ENCODE measurements at regions not wholly inside any gene's neighbourhood (a gene's known extent, or its start where the extent isn't known, plus 50 kb on each side); places are given as distances from the start of the nearest gene placed in this dataset.
"Not testable (repeated sequence)": the region's sequence is repeated elsewhere in the genome, so short reads cannot be mapped to it uniquely, and the experiment has no call there.

DNA sequence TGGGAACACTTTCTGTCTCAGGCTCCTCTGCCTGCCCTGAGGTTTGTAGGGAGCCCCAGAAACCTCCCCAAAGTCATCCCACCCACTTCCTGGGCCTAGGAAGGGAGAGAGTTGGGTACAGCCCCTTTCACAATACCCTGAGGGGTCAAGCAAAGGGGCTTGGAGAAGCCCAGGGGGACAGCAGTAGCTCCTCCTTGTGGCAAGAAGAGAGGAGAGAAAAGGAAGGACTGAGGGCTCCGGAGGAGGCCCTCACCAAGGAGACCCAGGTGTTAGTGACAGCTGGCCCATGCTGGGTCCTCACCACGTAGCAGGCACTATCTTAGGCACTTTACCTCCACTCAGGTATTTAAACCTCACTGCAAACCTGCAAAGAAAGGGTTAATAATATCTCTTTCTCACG lies 112.8 kb downstream of the IRX5 start:
- no peak for DNase-seq

- DNase-seq: no peak
These were observed 113.7 kb downstream of the IRX5 start for GRCh38 chr16:55044201-55044975.

DNA sequence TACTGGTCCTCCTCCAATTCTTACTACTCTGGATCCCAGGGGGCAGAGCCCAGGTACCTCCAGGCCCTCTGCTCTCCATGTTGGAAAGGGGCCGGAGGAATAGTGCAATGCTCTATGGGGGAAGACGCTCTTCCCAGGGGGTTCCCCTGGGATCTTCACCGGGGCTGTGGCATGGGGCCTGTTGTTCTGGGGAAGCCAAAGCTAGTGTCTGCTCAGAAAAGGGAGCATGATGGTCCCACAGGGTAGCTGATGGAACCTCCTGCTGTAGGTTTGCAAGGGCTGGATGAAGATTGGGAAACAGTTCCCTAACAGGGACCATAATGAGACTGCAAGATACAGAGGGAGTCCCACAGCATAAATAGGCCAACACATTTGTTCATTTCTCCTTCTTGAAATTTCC lies 114.7 kb downstream of the IRX5 start:
- DNase-seq: no peak

DNA sequence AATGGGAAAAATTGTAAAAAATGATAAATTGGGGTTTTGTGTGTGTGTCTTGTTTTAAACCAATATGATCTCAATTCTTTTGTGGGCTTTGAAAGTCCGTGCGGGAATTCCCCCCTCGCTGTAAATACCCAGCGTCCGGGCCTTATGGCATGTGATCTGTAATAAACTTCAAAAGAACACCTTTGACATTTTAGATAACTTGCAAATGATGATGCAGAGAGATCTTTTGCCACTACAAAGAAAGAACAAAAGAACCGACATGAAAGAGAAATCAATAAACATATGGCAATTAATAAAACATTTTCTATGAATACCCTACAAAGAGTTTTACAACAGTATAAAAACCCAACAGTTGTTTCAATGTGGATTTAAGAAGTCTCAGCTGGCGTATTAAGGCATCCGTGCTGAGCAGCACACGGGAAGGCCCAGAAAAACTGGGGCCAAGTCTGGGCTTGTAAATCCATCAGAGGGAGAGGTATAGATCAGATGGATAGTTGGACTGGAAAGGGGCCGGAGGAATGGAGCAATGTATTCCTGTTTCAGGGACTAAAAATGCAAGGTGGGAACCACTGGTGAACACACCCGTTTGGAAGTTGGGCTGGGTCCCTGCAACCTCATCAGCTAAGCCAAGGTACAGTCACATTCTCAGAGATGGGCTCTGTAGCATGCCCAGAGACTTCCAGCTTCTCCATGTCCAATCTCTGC lies 115.2 kb downstream of the IRX5 start:
- DNase-seq: no peak

DNA sequence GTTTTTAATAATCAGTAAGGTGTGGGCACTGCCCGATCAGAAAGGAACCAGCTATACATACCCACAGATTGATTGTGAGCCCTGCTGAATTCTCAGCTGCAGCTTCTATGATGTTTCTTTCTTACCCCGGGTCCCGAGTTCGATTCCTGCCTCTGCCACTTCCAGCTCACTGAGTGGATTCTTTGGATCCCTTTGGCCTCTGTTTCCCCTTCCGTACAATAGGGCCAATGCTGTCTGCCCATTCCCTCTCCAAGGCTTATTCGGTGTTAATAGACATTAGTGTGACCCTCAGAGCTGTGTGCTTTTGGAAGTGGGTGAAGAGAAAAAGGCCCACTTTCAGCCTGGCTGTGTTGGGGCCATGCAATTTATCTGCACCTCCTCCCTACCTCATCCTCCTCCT lies 115.8 kb downstream of the IRX5 start:
- no peak for DNase-seq

DNA sequence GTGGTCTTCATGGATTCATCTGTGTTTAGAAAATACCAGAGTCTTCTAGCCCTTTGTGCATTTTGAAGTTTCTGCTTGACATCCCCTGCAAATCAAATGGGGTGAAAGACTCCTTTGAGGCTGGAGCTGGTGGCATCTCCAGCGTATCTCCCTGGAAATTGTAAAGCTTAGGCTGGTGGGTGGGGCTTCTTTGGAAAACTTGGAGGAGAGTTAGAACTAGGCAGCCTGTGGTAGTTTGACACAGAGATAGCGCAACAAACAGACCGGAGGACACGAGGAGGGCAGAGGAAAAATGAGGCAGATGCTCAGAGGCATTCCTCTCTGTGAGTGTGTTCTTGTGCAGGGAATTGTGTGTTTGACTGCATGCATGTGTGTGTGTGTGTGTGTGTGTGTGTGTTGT lies 116.3 kb downstream of the IRX5 start:
- no peak for DNase-seq

DNA sequence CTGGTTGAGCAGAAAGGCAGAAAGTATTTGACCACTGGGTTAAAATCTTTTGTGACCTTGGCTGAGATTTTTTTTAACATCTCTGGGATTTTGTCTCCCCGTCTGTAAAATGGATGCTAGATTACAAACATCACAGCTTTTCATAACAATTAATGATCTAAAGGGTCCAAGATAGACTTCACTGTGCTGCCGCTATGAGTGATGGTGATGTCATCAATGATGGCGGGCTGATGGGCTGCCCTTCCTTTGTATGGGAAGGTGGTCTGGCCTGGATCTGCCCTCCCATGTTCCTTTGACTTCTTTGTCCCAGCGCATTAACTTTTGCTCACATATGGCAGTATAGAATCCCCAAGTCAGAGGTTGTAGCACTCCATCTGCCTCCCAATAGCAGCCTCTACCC lies 116.7 kb downstream of the IRX5 start:
- no peak for DNase-seq

GRCh38 chr16:55047903-55048497 lies 117.3 kb downstream of the IRX5 start:
- no peak for DNase-seq

DNA sequence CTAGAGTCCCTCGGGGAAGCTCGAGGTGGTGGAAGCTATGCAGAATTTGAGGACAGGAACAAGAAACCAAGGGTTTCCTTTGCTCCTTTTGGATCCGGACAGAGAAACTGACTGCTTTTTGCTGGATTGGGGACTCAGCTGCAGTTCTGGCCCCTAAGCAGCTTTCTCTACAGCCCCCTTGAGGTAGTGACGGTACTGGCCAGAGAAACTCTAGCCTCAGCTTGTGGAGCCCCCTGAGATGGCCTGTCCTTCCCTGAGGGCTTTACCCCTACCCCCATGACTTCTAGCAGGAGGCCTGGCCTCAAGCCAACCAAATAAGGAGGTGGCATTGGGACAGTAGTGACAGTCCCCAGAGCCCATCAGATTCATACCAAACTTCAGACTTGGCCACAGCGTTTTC lies 118.1 kb downstream of the IRX5 start:
- no peak for DNase-seq

GRCh38 chr16:55051571-55052347 lies 121.1 kb downstream of the IRX5 start:
- no peak for DNase-seq

DNA sequence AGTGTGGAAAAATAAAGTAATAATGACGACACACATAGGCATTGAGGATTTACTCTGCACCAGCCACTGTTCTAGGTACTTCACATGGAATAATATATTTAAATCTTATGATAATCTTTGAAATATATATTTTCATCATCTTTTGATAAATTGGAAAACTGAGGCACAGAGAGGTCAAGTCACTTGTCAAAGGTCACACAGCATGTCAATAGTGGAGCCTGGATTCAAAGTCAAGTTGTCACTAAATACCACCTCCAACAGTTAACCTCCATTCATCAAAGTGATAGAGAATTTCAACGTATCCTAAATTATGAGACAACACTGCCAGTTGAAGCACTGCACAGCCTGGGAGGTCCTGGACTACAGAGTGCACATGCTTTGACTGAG lies 121.7 kb downstream of the IRX5 start:
- DNase-seq: no peak

- no peak for DNase-seq
These were observed 122.2 kb downstream of the IRX5 start for GRCh38 chr16:55052741-55053415.

DNA sequence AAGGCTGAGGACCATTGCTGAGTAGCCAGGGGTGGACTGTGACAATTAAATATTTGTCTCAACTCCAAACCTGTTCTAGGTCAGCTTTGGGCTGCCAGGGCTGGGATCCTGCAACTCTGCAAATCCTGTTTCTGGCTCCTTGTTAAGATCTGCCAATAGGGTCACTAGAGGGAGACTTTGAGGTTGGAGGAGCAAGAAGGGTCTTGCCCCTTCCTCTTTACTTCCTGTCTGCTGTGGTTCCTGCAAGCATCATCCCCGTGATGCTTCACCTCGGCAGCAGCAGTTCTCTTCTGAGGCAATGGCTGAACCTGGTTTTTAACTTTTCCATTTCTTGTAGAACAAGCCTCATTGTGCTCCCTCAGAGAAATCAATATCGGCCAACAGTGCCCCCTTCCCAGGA lies 124.6 kb downstream of the IRX5 start:
- no peak for DNase-seq

- DNase-seq: no peak
These were observed 126.1 kb downstream of the IRX5 start for GRCh38 chr16:55056585-55057401.

DNA sequence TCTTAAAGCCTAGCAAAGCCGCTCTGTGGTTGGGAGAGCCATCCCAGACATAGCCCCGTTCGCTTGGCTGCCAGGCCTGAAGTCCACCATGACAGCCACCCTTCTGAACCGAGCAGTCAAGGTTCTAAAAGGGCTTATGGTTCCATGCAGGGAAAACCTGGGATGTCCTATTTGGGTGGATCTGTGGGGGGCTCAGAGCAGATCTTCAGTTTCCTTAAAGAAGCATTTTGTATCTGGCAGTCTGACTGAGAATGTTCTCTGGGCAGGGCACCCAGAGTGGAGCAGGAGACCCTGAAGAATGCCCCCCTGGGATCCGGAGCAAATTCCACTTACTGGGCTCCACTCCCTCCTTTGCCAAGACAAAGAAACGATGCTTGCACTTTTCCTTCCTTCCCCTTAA lies 127.2 kb downstream of the IRX5 start:
- no peak for DNase-seq

- DNase-seq: no peak
These were observed 127.9 kb downstream of the IRX5 start for GRCh38 chr16:55058576-55058975.

GRCh38 chr16:55059146-55059545 lies 128.5 kb downstream of the IRX5 start:
- no peak for DNase-seq

GRCh38 chr16:55061126-55061525 lies 130.5 kb downstream of the IRX5 start:
- no peak for DNase-seq

DNA sequence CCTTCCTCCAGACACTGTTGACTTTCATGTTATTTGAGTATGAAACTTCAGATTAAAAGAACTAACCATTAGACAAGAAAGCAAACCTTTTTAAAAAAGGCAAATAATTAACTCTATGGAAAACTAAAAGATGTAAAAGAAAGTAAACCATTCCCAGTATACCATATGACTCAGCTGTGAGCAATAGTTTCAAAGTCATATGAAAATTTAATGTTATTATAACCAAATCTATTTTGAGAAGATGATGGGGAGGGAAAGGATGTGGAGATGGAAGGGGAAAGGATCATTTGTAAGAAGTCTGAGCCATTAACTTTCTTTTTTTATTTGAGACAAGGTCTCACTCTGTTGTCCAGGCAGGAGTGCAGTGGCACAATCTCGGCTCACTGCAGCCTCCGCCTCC lies 131.8 kb downstream of the IRX5 start:
- no peak for DNase-seq

GRCh38 chr16:55072976-55073375 lies 142.3 kb downstream of the IRX5 start:
- DNase-seq: no peak

- no peak for DNase-seq
These were observed 143.2 kb downstream of the IRX5 start for GRCh38 chr16:55073830-55074229.

- DNase-seq: not testable (repeated sequence)
These were observed 144.5 kb downstream of the IRX5 start for GRCh38 chr16:55075208-55075607.
